ENCODE measurements at regions not wholly inside any gene's neighbourhood (a gene's known extent, or its start where the extent isn't known, plus 50 kb on each side); places are given as distances from the start of the nearest gene placed in this dataset.

- intact Hi-C loops (cut with DNase I; ENCODE audit: low total_unique reads) (no loop called here), in situ Hi-C loops (cut with MboI; ENCODE audit: low sequenced_read_pairs in 4 of 4) (no loop called here)
- DNase-seq (no peak), ATAC-seq (no peak)
- H3K27me3 ChIP-seq = no peaks in the 10 kb centered on the region
- no peak overlapping the region for H3K4me3 ChIP-seq
- no peaks in the 10 kb centered on the region for H3K9me3 ChIP-seq
- no peaks in the 10 kb centered on the region for H3K4me1 ChIP-seq
- H3K27ac ChIP-seq = no peak overlapping the region
- TF ChIP-seq, protein P1, sequence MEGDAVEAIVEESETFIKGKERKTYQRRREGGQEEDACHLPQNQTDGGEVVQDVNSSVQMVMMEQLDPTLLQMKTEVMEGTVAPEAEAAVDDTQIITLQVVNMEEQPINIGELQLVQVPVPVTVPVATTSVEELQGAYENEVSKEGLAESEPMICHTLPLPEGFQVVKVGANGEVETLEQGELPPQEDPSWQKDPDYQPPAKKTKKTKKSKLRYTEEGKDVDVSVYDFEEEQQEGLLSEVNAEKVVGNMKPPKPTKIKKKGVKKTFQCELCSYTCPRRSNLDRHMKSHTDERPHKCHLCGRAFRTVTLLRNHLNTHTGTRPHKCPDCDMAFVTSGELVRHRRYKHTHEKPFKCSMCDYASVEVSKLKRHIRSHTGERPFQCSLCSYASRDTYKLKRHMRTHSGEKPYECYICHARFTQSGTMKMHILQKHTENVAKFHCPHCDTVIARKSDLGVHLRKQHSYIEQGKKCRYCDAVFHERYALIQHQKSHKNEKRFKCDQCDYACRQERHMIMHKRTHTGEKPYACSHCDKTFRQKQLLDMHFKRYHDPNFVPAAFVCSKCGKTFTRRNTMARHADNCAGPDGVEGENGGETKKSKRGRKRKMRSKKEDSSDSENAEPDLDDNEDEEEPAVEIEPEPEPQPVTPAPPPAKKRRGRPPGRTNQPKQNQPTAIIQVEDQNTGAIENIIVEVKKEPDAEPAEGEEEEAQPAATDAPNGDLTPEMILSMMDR (IDR thresholded peaks at IDR 0.05 in 4 of 5, conservative IDR thresholded peaks at IDR 0.05 in 1 of 5) = no peak
- TF ChIP-seq POLR2A (IDR thresholded peaks at IDR 0.05) = no peak
- no peaks in the 10 kb centered on the region for H3K36me3 ChIP-seq
Observed at GRCh38 chr2:162938387-162938786, 99.8 kb upstream of the KCNH7 start.

- TF ChIP-seq, protein P1 (IDR thresholded peaks at IDR 0.05 in 4 of 5, conservative IDR thresholded peaks at IDR 0.05 in 1 of 5) = no peak
- TF ChIP-seq POLR2A (IDR thresholded peaks at IDR 0.05) = no peak
- H3K4me3 ChIP-seq = no peak overlapping the region
- DNase-seq (no peak), ATAC-seq (no peak)
- no peak overlapping the region for H3K27ac ChIP-seq
- in situ Hi-C loops (cut with MboI; ENCODE audit: low sequenced_read_pairs in 4 of 4) (no loop called here), intact Hi-C loops (cut with DNase I; ENCODE audit: low total_unique reads) (no loop called here)
- H3K9me3 ChIP-seq = no peaks in the 10 kb centered on the region
- no peaks in the 10 kb centered on the region for H3K27me3 ChIP-seq
- no peaks in the 10 kb centered on the region for H3K36me3 ChIP-seq
- H3K4me1 ChIP-seq = no peaks in the 10 kb centered on the region
Observed at GRCh38 chr2:162934191-162934590, 95.6 kb upstream of the KCNH7 start.

DNA sequence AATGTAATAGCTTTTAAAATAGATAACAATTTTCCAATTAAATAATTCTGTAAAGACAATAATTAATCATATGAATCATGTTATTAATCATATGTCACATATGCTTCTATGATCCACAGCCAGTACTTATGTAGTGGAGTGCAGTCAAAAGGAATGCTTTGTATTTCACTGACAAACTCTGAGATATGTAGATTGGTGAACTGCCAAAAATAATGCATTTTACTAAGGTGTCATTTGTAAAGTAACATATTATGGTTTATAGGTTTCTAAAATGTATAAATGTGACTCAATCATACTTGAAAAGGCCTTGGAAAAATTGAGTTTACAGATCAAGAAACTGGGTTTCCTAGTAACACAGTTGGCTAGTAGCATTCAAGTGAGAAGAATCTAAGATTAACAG is 93.8 kb upstream of the KCNH7 start:
- Histone ChIP-seq H3K27me3 (no peaks in the 10 kb centered on the region), H3K9me3 (no peaks in the 10 kb centered on the region), H3K4me1 (no peaks in the 10 kb centered on the region), H3K27ac (no peak overlapping the region), H3K4me3 (no peak overlapping the region), H3K36me3 (no peaks in the 10 kb centered on the region)
- TF ChIP-seq, protein P1 (IDR thresholded peaks at IDR 0.05 in 4 of 5, conservative IDR thresholded peaks at IDR 0.05 in 1 of 5) = no peak
- no peak for TF ChIP-seq POLR2A (IDR thresholded peaks at IDR 0.05)
- ATAC-seq (no peak), DNase-seq (no peak)
- intact Hi-C loops (cut with DNase I; ENCODE audit: low total_unique reads) (no loop called here), in situ Hi-C loops (cut with MboI; ENCODE audit: low sequenced_read_pairs in 4 of 4) (no loop called here)

- no peaks in the 10 kb centered on the region for H3K27me3 ChIP-seq
- no peaks in the 10 kb centered on the region for H3K9me3 ChIP-seq
- no peak overlapping the region for H3K27ac ChIP-seq
- intact Hi-C loops (cut with DNase I; ENCODE audit: low total_unique reads) (no loop called here), in situ Hi-C loops (cut with MboI; ENCODE audit: low sequenced_read_pairs in 4 of 4) (no loop called here)
- H3K36me3 ChIP-seq = no peaks in the 10 kb centered on the region
- TF ChIP-seq, protein P1 (IDR thresholded peaks at IDR 0.05 in 4 of 5, conservative IDR thresholded peaks at IDR 0.05 in 1 of 5) = no peak
- no peak for TF ChIP-seq POLR2A (IDR thresholded peaks at IDR 0.05)
- DNase-seq (no peak), ATAC-seq (no peak)
- H3K4me3 ChIP-seq = no peak overlapping the region
- no peaks in the 10 kb centered on the region for H3K4me1 ChIP-seq
Observed at GRCh38 chr2:162929571-162929970, 91.0 kb upstream of the KCNH7 start.

DNA sequence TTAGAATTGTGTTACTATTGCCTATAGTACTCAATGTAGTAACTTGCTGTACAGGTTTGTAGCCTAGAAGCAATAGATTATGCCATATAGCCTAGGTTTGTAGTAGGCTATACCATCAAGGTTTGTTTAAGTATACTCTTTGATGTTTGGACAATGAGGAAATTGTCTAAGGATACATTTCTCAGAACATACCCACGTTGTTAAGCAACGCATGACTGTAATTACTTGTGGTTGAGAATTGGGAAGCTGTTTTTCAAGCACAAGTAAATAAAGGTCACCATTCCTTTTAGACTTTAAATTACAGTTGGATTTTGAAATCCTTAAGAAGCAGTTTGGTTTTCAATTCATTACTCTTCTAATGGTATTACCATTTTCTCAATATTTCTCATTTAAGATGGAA is 89.8 kb upstream of the KCNH7 start:
- no peak overlapping the region for H3K27ac ChIP-seq
- TF ChIP-seq POLR2A (IDR thresholded peaks at IDR 0.05) = no peak
- TF ChIP-seq, protein P1 (IDR thresholded peaks at IDR 0.05 in 4 of 5, conservative IDR thresholded peaks at IDR 0.05 in 1 of 5) = no peak
- ATAC-seq (no peak), DNase-seq (no peak)
- no peaks in the 10 kb centered on the region for H3K27me3 ChIP-seq
- H3K9me3 ChIP-seq = no peaks in the 10 kb centered on the region
- H3K36me3 ChIP-seq = no peaks in the 10 kb centered on the region
- intact Hi-C loops (cut with DNase I; ENCODE audit: low total_unique reads) = no loop called here
- in situ Hi-C loops (cut with MboI; ENCODE audit: low sequenced_read_pairs in 4 of 4) = no loop called here
- H3K4me1 ChIP-seq = no peaks in the 10 kb centered on the region
- no peak overlapping the region for H3K4me3 ChIP-seq
